Suprapubic skin (tissue), 4 donors: ENCODE measurements at regions not wholly inside any gene's neighbourhood (a gene's known extent, or its start where the extent isn't known, plus 50 kb on each side); places are given as distances from the start of the nearest gene placed in this dataset.

Experiments
- DNase-seq, 2 donors: peaks; one replicate each; pipeline ENCODE4 v3.0.0-alpha.2; 2019; ENCODE audit warnings: low spot score in 2 of 2
- H3K27ac ChIP-seq: fragments of 200-600 bp; sonication (generic); one replicate; pipeline ENCODE4 v1.5.1; 2019
- H3K27me3 ChIP-seq: fragments of 200-600 bp; sonication (generic); one replicate; pipeline ENCODE4 v1.5.1; 2019
- H3K36me3 ChIP-seq: fragments of 200-600 bp; sonication (generic); one replicate; pipeline ENCODE4 v1.5.1; 2019
- H3K4me1 ChIP-seq: fragments of 200-600 bp; sonication (generic); one replicate; pipeline ENCODE4 v1.5.1; 2019
- H3K4me3 ChIP-seq: fragments of 200-600 bp; sonication (generic); one replicate; pipeline ENCODE4 v1.5.1; 2019; ENCODE audit warnings: mild to moderate bottlenecking
- H3K9me3 ChIP-seq: fragments of 200-600 bp; sonication (generic); one replicate; pipeline ENCODE4 v1.5.1; 2019
- EP300 ChIP-seq: sonication (generic); formaldehyde crosslinking; IDR thresholded peaks from one replicate; pipeline ENCODE4 v1.6.1; 2017; ENCODE audit warnings: antibody characterized with exemption
- POLR2A ChIP-seq, 2 donors: fragments of 450-650 bp; IDR thresholded peaks; one replicate each; pipeline ENCODE4 v1.6.1; 2017; ENCODE audit warnings: antibody characterized with exemption in 2 of 2, mild to moderate bottlenecking in 2 of 2, moderate library complexity in 2 of 2
- POLR2AphosphoS5 ChIP-seq, 3 donors: sonication (generic); formaldehyde crosslinking; IDR thresholded peaks; one replicate each; pipeline ENCODE4 v1.6.1; 2017; ENCODE audit warnings: antibody characterized with exemption in 3 of 3
- WGBS: methylation state at CpG from one replicate; pipeline ENCODE4 v1.1.5; 2018; 5-methylcytosine and 5-hydroxymethylcytosine counted together
- TF ChIP-seq, protein P1 (sequence below), 2 donors: fragments of 200-600 bp in 1 of 2; fragments of 450-650 bp in 1 of 2; sonication (generic) in 1 of 2; IDR thresholded peaks; one replicate each; pipeline ENCODE4 v1.5.1; 2016 to 2019; ENCODE audit warnings: antibody characterized with exemption in 2 of 2, mild to moderate bottlenecking in 1 of 2, moderate library complexity in 1 of 2

DNA sequence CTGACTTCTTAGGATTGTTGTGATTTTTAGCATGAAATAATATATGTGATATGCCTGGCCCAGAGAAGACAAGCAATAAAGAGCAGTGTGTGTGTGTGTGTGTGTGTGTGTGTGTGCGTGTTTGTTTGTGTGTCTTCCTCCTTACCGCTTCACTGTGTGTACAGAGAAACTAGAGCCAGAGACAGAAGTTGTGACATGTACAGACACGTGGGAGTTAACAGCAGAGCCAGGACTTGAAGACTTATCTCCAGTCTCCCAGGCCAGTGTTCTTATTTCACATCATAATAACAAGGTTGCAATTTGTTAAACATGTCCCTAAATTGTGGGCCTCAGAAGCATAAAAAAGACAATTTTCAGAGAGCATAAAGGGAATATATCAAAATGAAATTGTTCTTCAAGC is 192.0 kb upstream of the JUN start:
- H3K4me3 ChIP-seq, result no peak overlapping the region
- no peak overlapping the region for H3K27ac ChIP-seq
- H3K9me3 ChIP-seq, result no peaks in the 10 kb centered on the region
- WGBS, result 55% methylated on average over 3 of the region's 3 CpGs
- H3K27me3 ChIP-seq, result no peaks in the 10 kb centered on the region
- TF ChIP-seq EP300 (no peak), POLR2AphosphoS5 (IDR thresholded peaks at IDR 0.05) (no peak), POLR2A (IDR thresholded peaks at IDR 0.05) (no peak)
- TF ChIP-seq, protein P1, sequence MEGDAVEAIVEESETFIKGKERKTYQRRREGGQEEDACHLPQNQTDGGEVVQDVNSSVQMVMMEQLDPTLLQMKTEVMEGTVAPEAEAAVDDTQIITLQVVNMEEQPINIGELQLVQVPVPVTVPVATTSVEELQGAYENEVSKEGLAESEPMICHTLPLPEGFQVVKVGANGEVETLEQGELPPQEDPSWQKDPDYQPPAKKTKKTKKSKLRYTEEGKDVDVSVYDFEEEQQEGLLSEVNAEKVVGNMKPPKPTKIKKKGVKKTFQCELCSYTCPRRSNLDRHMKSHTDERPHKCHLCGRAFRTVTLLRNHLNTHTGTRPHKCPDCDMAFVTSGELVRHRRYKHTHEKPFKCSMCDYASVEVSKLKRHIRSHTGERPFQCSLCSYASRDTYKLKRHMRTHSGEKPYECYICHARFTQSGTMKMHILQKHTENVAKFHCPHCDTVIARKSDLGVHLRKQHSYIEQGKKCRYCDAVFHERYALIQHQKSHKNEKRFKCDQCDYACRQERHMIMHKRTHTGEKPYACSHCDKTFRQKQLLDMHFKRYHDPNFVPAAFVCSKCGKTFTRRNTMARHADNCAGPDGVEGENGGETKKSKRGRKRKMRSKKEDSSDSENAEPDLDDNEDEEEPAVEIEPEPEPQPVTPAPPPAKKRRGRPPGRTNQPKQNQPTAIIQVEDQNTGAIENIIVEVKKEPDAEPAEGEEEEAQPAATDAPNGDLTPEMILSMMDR (IDR thresholded peaks at IDR 0.05), result no peak
- H3K4me1 ChIP-seq, result peaks cover 21% of the 10 kb centered on the region
- DNase-seq, result no peak
- H3K36me3 ChIP-seq, result no peaks in the 10 kb centered on the region

DNA sequence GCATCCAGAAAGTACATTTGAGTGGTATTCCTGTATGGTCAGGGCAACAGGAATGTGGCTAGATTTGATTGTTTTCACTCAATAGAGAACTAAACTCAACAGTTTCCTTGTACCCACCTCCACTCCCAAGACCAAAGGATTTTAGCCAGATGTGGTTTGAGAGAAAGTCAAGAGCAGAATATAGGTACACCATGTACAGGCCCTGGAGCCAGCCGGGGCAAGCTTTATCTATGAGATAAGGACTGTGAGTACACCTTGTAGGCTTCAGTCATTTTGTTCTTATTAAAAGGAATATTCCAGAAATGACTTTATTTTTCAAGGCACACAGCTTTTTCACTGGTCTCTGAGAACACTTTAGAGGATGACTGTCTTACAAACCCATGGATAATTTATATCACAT is 192.4 kb upstream of the JUN start:
- H3K9me3 ChIP-seq, result no peaks in the 10 kb centered on the region
- TF ChIP-seq POLR2A (IDR thresholded peaks at IDR 0.05), result no peak
- TF ChIP-seq EP300, result no peak
- no peak for TF ChIP-seq POLR2AphosphoS5 (IDR thresholded peaks at IDR 0.05)
- no peak overlapping the region for H3K4me3 ChIP-seq
- no peak for DNase-seq
- peaks cover 19% of the 10 kb centered on the region for H3K4me1 ChIP-seq
- H3K27me3 ChIP-seq, result no peaks in the 10 kb centered on the region
- no peak overlapping the region for H3K27ac ChIP-seq
- H3K36me3 ChIP-seq, result no peaks in the 10 kb centered on the region
- 71% methylated on average over 1 of the region's 1 CpG for whole genome bisulfite sequencing

DNA sequence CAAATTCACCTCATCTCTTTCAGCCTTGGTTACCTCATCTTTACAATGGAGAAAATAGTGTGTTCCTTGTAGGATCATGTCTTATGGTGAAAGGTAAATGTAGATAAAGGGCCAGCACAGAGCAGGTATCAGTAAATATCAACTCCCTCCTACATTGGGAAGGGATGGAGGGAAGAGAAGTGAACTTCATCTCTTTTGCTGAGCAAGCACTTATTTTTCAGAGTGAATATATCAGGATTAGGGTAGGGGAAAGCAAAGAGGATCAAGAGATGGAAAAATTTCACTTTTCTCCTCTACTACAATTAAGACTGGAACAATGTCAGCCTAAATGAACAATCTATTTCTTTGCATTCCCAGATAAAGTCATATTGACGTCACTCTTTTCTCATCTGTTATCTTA is 193.8 kb upstream of the JUN start:
- 94% methylated on average over 1 of the region's 1 CpG for WGBS
- Histone ChIP-seq H3K4me1 (peaks cover 18% of the 10 kb centered on the region), H3K9me3 (no peaks in the 10 kb centered on the region), H3K36me3 (no peaks in the 10 kb centered on the region), H3K27me3 (no peaks in the 10 kb centered on the region), H3K27ac (no peak overlapping the region), H3K4me3 (no peak overlapping the region)
- no peak for DNase-seq
- TF ChIP-seq POLR2A (IDR thresholded peaks at IDR 0.05) (no peak), POLR2AphosphoS5 (IDR thresholded peaks at IDR 0.05) (no peak), EP300 (no peak)
- TF ChIP-seq, protein P1 (IDR thresholded peaks at IDR 0.05), result no peak

DNA sequence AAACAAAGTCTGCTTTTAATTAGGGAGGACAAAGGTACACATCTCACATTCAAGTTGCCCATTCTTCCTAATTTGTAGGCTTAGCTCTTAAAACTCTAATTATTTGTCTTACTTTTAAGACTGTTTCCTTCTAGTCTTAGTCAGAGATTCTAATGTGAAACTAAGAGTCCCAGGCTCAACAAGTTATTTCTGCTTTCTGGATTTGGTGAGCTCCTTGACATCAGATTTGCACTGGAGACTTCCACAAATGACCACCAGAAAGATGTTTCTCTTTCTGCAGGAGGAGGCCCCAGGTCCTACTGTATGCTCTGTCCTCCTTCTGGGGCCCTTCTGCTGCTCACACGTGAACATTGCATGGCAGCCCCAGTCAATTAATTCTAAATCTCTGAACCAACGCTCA is 194.2 kb upstream of the JUN start:
- DNase-seq, result no peak
- no peak overlapping the region for H3K4me3 ChIP-seq
- H3K36me3 ChIP-seq, result no peaks in the 10 kb centered on the region
- no peak overlapping the region for H3K27ac ChIP-seq
- TF ChIP-seq POLR2AphosphoS5 (IDR thresholded peaks at IDR 0.05) (no peak), POLR2A (IDR thresholded peaks at IDR 0.05) (no peak), EP300 (no peak)
- TF ChIP-seq, protein P1 (IDR thresholded peaks at IDR 0.05), result no peak
- H3K9me3 ChIP-seq, result no peaks in the 10 kb centered on the region
- H3K4me1 ChIP-seq, result peaks cover 23% of the 10 kb centered on the region
- H3K27me3 ChIP-seq, result no peaks in the 10 kb centered on the region
- 92% methylated on average over 2 of the region's 2 CpGs for WGBS

DNA sequence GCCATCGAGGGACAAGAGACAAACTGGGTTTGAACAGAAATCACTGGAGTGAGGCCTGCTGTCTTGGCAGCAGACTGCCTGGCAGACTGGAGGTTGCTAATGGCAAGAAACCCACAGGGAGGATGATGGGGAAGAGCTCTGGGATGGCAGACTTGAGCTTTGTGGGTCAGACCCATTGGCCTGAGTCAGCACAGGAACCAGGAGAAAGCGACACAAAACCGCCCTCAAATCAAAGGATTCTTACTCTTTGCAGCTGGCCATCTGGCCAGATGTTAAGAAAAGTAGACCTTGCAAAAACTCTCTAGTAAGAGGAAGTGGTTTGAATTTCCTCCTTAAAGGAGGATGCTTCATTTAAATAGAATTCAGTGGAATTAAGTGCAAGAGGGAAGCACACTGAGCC is 195.2 kb upstream of the JUN start:
- no peak overlapping the region for H3K27ac ChIP-seq
- no peaks in the 10 kb centered on the region for H3K9me3 ChIP-seq
- no peak for TF ChIP-seq POLR2A (IDR thresholded peaks at IDR 0.05)
- no peak for TF ChIP-seq EP300
- TF ChIP-seq POLR2AphosphoS5 (IDR thresholded peaks at IDR 0.05), result no peak
- TF ChIP-seq, protein P1 (IDR thresholded peaks at IDR 0.05), result no peak
- 90% methylated on average over 3 of the region's 3 CpGs for WGBS
- peaks cover 31% of the 10 kb centered on the region for H3K4me1 ChIP-seq
- no peaks in the 10 kb centered on the region for H3K27me3 ChIP-seq
- no peaks in the 10 kb centered on the region for H3K36me3 ChIP-seq
- no peak for DNase-seq
- no peak overlapping the region for H3K4me3 ChIP-seq

DNA sequence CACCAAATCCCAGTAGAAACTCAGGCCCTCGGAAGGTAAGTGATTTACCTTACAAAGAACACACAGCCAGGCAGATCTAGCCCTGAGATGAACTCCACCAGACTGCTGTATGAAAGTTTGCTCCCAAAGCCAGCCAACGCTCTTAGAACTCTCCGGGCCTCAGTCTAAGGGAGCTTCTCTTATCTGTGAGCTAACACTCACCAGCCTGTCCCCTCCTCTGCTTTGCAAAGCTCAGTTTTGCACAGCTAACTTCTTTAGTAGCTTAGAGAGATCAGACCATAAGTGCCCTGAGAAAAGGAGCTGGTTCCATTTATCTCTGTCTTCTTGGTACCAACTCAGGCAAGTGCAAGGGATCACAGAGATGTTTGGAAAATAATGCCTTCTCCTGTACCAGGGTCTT is 195.8 kb upstream of the JUN start:
- TF ChIP-seq EP300 (no peak), POLR2A (IDR thresholded peaks at IDR 0.05) (no peak), POLR2AphosphoS5 (IDR thresholded peaks at IDR 0.05) (no peak)
- H3K9me3 ChIP-seq, result no peaks in the 10 kb centered on the region
- no peaks in the 10 kb centered on the region for H3K36me3 ChIP-seq
- no peak overlapping the region for H3K27ac ChIP-seq
- 93% methylated on average over 3 of the region's 3 CpGs for WGBS
- H3K4me3 ChIP-seq, result no peak overlapping the region
- H3K4me1 ChIP-seq, result peaks cover 31% of the 10 kb centered on the region
- H3K27me3 ChIP-seq, result no peaks in the 10 kb centered on the region
- DNase-seq, result no peak
